Stimulated activated CD8-positive, alpha-beta memory T cell treated with anti-CD3 and anti-CD28 coated beads, Interleukin-7, amount 100 ng/mL, for 4 hours (primary cell): ENCODE measurements at regions not wholly inside any gene's neighbourhood (a gene's known extent, or its start where the extent isn't known, plus 50 kb on each side); places are given as distances from the start of the nearest gene placed in this dataset.
"Not testable (repeated sequence)": the region's sequence is repeated elsewhere in the genome, so short reads cannot be mapped to it uniquely, and the experiment has no call there.

ENCODE experiments used
- DNase-seq, 2 donors: peaks; one replicate each; pipeline ENCODE4 v3.0.0-alpha.2; 2020; ENCODE audit warnings: low read depth in 2 of 2

DNA sequence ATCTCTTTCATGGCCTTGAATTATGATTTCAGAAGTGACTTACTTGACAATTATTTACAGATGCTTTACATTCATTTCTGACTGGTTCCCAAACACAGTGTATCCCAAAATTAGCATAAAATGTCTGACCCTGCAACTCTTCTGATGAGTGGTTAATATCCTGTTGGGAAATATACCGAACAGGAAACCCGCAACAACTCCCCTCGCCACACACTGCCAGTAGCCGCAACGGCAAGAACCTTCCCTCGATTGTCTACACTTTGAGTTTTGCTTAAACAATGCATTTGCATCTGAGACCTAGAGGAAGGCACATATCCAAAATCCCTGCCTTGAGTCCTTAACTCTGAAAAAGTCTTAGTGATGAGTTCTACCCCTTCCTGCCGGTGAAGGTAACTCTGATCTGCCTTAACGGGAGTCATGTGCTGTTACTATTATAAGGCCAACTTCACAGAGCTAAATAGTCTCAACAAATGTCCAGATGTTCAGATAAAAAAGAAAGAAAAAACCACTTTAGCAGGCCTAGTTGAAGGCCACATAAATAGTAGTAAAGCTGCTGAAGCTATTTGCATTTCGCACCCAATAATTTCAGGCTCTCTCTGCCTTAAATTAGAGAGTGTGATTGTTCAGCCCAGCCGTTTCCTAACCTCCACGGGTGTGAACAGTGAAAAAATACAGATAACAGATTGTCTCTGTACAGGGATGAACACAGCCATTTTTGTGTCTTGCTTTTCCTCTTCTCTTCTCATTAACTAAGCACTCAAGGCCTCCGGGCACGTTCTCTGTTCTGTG lies 321.1 kb downstream of the HS3ST3B1 start:
- DNase-seq: no peak

DNA sequence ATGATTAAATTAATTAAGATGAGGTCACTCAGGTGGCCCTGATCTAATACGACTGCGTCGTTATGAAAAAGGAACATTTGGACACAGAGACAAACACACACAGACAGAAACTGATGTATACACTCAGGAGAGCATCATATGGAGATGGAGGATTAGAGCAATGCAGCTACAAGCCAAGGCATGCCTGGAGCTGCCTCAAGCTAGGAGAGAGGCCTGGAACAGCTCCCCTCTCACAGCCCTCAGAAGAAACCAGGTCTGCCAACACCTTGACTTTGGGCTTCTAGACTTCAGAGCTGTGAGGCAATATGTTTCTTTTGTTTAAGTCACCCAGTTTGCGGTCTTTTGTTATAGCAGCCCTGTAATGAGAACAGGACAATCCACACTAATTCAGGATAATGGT lies 318.9 kb downstream of the HS3ST3B1 start:
- no peak for DNase-seq

DNA sequence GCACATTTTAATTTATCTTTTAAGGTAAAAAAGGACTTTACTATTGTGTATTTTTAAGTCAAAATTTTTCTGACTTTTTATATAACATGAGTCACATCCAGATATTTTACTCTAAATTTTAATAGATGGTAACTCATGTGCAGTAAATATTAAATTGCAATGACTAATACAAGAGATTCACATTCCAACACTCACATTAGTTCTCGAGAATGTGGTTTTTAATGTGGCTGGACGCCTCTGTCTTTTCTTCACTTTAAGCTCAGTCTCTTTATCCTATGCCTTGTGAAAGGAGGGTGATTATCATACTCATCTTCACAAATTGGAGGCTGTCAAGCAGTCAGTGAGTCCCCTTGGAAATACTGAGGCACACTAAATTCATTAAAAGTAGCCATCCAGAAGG lies 315.6 kb downstream of the HS3ST3B1 start:
- DNase-seq: no peak

DNA sequence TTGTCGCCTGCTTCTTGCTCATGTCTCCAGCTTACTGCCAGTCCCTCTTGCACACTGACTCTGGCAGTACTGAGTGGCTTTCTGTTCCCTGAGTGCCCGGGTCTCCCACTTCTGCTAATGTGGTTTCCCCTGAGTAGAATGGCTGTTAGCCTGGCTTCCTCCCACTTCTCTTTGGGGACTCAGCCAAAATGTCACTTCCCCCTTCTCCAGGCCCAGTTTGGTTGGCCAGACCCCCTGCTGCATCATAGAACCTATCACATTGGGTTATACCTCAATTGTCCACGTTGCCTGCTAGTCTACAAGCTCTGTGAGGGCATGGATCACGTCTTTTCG lies 304.4 kb downstream of the HS3ST3B1 start:
- no peak for DNase-seq

DNA sequence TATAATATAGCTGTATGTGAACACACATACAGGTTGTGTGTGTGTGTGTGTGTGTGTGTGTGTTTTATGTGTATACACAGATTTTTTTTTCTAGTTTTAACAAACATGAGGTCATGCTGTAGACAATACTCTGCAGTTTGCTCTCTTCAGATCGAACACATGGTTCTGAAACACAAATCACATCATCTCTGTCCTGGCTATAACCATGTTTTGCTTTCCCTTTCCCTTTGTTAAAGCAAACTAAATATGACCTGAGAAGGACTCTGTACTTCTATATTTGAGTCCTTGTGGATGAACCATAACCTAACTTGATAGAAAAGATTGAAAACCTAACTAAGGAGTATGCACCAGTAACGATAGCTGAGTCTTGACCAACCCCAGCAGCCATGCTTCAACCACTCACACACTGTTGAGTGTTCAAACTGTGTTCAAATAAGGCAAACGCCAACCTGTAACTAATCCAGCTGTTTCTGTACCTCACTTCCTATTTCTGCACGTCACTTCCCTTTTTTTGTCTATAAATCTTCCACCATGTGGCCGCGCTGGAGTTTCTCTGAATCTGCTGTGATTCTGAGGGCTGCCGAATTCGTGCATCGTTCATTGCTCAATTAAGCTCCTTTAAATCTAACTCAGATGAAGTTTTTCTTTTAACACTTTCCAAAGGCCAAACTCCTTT lies 303.8 kb downstream of the HS3ST3B1 start:
- DNase-seq: no peak

DNA sequence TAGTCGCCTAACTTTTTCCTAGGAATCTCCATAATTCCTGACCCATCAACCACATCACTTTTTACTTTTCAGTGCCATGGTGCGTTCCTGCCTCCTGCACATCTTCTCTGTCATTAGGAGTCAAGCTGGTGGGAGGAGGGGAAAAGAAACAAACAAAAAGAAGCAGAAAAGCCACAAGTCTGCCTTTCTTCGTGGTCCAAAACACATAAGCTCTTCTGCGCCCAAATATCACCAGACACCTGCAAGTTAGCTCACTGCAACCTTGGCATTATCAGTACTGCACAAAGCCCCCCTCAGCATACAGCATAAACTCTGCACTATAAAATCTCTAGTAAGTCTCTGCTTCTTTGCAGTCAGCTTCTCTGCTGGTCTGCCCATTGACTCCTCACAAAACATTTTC lies 295.3 kb downstream of the HS3ST3B1 start:
- DNase-seq: no peak

DNA sequence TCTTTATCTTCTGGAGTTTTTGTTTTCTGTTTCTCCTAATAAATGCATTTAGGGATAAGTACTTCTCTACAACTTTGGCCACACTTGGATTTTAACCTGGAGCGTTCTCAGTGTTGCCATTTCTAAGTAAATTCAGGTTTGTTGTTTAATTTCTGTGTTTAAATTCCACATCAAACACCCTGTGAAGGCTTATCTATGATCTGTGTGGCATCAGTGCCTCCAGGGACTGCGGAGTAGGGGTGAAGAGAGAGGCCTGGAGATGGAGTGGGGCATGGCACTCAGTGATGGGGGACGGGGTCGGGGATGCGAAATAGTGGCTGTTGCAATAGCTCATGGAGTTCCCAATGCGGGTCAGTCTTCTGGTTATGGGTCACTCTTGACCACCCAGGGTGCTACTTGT lies 294.8 kb downstream of the HS3ST3B1 start:
- DNase-seq: no peak

DNA sequence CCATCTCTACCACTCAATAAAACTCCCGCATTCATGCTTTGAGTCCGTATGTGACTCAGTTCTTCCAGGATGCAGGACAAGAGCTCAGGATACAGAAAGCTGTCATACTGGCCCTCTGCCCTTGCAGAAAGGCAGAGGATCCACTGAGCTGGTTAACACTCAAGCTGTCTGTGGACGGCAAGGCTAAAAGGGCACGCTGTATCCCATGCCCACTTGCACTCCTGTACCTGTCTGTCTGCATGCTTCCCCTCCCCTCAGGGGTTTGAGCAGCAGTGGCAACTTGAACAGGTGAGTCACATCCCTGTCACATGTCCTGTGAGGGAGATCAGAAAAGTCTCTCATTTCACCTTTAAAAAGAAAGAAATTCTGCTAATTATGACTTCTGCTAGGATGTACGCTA lies 293.8 kb downstream of the HS3ST3B1 start:
- no peak for DNase-seq

DNA sequence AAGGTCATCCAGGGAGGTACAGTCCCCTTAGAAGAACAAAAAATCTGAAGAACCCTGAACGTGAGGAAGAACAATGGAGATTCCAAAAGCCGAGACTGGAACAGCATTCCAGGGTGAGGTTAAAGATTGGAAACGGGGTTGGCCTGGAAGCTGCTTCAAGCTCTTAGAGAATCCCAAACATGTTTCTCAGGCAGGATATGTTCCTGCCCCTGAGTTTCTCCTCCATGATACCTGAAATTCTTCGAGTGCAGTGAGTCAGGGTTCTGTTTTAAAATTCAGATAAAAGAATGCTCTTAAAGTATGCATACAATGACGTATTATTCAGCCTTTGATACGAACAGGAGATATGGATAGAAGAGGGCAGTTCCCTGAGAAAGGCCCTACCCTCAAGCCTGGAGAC lies 293.1 kb downstream of the HS3ST3B1 start:
- DNase-seq: no peak

DNA sequence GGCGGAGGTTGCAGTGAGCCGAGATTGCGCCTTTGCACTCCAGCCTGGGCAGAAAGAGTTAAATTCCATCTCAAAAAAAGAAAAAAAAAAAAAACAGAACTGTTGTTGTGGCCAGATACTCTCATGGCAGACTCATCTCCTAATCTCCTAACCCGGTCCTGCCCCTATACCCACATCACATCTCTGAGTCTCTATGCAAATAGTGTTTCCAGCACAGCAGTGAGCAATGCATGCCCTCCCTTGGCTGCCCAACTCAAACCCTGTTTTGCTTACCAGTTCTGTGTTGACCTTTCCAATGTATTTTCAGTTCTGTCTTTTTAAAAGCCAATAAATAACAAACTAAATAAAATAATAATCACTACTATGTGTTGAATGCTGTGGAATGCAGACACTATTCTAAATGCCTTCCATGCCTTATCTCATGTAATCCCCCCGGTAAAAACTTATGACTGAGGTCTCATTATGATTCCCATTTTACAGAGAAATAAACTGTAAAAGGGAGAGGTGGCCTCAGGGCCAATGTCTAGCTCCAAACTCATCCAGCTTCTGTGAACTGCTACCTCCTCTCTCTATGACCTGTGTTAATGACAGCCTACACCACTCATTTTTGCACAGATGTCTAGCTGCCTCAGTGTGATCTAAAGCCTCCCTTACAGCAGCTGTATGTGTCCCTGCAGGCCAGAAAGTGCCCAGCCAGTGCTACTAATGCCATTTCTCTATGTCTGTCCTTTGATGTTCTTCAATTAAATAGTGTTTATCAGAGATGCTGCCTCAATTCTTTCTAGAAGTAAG lies 289.8 kb downstream of the HS3ST3B1 start:
- DNase-seq: no peak

DNA sequence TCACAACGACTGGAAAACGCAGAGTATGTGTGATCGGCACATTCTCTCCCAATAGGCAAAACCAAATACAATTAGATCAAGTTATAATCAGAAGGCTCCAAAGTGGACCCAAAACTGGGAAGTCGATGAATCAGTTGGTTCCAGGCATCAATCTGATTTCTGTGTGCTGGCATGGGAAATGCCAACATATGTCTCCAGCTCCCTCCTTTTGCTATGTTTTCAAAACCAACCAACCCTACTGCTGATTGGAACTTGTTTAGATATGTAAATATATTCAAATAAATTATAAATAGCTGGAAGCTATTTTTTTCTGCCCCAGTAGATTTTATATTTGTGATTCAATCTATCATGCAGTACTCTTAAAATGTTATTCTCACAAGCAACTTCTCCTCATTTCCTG lies 284.2 kb downstream of the HS3ST3B1 start:
- DNase-seq: no peak

DNA sequence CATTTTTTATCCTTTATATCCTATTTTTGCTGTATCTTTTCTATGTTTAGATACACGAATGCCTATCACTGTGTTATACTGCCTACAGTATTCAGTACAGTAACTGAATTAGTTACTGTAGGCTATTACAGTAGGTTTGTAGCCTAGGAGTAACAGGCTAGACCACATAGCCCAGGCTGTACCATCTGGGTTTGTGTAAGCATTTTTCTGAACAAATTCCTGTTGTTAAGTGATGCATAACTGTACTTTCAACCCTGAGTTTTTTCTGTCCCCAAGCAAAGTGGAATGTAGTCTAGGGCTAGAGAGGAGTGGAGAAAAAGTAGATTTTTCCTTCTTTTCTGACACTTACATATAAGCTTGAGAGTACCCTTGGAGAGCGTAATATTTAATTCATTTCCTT lies 282.1 kb downstream of the HS3ST3B1 start:
- no peak for DNase-seq

DNA sequence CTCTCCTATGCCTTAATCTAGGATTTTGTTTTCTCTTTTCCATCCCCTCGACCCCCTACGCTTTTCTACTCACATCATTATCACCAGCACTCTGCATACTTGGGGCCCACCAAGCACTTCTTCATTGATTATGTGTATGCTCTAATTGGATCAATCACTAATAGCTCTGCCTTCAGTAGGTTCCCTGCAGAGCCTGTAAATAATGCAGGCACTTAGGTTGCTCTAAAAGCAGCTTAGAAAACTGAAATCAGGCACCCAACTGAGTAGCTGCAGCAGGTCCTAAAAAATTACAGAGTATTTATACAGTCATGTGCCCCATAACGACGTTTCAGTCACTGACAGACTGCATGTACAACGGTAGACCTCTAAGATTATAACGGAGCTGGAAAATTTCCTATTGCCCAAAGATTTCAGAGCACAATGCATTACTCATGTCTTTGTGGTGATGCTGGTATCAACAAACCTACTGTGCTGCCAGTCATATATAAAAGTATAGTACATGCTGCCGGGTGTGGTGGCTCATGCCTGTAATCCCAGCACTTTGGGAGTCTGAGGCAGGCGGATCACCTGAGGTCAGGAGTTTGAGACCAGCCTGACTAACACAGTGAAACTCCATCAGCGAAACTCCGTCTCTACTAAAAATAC lies 280.4 kb downstream of the HS3ST3B1 start:
- no peak for DNase-seq

DNA sequence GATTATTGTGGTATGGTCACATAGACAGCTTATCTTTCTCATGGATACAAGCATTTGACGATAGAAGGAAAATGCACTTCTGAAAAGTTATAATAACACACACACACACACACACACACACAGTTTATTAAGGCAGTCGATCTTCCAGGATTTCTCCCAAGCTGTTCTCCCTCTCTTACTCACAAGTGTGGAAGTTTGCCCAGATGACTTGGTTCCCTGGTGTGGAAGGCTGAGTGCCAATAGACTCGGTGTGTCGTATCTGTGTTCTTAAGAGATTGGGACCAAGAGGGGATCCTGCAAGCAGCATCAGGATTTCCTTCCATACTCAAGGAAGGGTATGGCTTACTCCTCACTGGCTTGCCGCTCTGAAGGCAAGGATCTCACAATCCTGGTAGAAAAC lies 279.6 kb downstream of the HS3ST3B1 start:
- no peak for DNase-seq

DNA sequence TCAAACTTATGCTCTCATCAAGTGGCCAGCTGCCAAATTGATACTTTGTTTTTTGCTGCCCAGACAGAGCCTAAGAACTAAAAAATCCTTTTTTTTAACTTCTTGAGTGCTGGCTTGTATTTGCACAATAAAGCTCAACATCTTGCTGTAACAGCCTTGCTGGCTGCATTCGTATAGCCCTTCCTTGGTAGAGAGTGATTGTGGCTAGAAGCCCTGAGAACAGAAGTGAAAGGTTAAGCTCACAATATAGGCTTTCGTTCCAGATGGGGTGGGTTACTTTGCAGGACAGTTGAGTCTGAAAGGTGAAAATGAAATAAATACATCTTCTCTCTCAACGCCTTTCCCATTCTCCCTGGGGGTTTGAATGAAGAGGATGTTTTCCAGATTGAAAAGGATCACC lies 278.8 kb downstream of the HS3ST3B1 start:
- DNase-seq: no peak

DNA sequence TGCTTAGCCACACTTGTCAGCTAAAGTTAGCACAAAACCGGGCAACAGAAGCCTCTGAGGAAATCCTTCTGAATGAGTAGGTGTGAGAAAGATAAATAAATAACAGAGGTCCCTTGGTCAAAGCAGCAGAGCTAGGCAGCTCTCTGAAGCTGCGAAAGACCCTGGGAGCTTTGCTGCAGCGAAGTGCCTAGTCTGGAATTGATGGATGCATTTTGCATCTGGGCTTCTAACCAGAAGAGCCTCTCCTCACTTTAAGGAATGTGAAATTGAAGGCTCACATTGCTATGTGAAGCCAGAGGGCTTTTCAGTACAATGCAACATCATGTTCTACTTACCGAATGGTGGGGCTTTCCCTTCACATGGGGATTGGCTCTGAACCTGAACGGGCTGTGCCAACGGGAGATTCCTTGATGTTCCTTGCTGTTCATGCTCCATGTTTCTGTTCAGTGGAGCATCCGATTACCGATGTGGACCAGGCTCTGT lies 274.6 kb downstream of the HS3ST3B1 start:
- DNase-seq: no peak

DNA sequence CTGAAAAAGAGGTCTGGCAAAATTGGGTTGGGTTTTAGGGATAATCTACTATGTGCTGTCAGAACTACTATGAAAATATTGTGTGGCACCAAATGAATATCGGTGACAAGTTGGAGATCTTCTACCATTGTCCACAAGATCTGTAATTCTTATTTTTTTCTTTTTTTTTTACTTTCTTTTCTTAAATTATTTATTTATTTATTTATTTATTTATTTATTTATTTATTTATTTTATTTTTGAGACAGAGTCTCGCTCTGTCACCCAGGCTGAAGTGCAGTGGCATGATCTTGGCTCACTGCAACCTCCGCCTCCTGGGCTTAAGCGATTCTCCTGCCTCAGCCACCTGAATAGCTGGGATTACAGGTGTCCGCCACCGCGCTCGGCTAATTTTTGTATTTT lies 259.4 kb downstream of the HS3ST3B1 start:
- DNase-seq: not testable (repeated sequence)

DNA sequence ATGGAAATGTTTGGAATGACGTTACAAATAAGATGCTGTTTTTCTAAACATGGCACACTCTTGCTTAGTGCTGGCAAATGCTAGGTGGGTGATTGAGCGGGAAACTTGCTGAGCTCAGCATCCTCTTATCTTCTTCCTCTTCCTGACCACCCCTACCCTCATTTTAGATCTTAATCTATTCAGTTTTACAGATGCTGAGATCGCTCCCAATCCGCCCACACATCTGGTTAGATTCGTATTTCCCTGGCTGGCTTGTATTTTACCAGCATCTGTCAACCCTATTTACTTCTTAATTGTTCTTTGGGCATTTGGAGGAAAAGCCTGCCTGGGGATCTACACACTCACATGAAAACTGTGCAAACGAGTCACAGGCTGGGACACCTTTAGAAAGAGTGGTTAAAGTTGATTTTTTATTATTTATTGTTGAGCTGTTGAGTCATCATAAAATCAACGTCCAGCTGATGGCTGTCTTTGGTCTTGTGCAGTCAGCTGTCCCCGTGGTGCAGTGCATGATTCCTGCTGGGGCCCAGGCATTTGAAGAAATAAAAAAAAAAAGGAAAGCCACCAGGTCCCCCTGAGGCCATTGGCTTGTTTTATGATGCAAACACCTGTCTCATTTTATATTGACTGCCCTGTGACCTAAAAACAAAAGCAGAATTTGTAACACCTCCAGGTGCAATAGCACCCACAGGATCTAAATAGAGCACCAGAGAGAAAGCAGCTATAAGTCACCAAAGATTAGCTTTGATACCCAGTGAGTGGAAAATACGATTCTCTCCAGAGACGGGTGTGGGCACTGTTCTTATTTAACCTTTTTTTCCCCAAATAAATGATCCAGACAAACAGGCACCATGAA lies 258.6 kb downstream of the HS3ST3B1 start:
- no peak for DNase-seq

DNA sequence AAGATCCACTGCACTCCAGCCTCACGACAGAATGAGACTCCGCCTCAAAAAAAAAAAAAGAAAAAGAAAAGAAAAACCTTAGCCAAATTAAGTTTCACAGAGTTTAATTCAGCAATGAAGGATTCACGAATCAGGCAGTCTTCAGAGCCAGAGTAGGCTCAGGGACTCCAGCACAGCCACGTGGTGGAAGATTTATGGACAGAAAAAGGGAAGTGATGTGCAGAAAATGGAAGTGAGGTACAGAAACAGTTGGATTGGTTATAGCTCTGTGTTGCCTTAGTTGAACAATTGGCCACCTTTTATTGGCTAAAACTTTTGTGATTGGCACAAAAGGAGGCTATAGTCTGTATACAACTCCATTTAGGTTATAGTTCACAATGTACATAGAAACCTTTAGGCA lies 256.6 kb downstream of the HS3ST3B1 start:
- DNase-seq: no peak

DNA sequence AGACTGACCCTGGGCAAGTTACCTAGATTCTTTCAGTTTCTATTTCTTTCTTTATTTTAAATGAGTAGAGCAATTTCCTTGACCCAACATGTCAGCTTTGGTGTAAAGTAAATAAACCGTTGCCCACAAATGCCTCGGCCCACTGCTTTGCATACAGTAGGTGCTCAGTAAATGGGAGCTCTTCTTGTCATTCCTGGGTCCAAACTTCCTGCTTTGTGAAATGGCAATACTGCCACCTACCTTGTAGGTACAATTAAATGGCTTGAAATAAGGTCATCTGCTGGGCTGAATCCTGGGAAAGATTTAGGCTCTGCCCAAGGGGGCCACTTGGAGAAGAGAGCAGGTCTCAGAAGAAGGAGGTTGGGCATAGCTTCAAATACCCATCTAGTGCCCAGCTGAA lies 253.0 kb downstream of the HS3ST3B1 start:
- no peak for DNase-seq

DNA sequence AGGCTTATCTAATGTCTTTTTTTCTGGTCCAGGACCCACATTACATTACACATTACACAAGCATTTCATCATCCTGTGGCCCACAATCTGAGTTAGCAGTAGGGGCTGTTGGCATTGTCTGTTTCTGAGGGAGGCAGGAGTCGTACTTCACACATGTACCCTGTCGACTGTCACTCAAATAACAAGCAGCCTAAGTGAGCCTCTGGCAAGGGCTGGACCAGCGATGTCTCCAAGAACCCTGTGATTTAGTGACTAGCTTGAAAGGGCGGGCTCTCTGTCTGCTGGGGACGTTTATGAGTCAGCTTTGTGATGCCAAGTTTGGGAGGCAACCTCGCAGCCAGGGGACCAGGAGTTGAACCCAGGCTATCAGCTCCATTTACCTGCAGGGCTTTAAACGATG lies 251.4 kb downstream of the HS3ST3B1 start:
- no peak for DNase-seq
